ENCODE measurements at regions not wholly inside any gene's neighbourhood (a gene's known extent, or its start where the extent isn't known, plus 50 kb on each side); places are given as distances from the start of the nearest gene placed in this dataset.
"Not testable (repeated sequence)": the region's sequence is repeated elsewhere in the genome, so short reads cannot be mapped to it uniquely, and the experiment has no call there.

DNA sequence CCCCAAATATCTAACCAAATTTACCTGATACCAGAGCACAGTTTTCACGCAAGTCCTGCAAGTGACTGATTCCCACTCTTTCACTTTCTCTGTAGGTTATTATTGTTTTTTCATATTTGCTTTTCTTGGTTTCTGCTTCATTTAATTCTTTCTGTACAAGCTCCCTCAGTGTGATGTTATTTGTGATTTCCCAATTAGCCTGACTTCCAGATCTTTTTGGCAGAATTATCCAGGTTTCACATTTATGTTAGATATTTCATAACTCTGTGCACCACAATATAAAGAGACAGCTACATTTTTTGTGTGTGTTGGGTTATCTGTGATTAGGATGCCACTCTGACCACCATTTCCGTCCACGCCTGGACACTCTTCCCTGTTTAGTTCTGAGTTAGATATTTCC lies 381.5 kb upstream of the CNTNAP2 start:
- intact Hi-C loops (cut with micrococcal nuclease), result no loop called here
- H3K4me1 Mint-ChIP-seq (ENCODE audit: low read depth), result no peaks in the 10 kb centered on the region
- H3K36me3 Mint-ChIP-seq (ENCODE audit: low read depth), result no peaks in the 10 kb centered on the region
- no peak overlapping the region for H3K27ac Mint-ChIP-seq
- DNase-seq (ENCODE audit: low spot score), result no peak
- no peaks in the 10 kb centered on the region for H3K9me3 Mint-ChIP-seq
- H3K27me3 Mint-ChIP-seq (ENCODE audit: insufficient read depth), result no peaks in the 10 kb centered on the region
- no peak overlapping the region for H3K4me3 Mint-ChIP-seq

DNA sequence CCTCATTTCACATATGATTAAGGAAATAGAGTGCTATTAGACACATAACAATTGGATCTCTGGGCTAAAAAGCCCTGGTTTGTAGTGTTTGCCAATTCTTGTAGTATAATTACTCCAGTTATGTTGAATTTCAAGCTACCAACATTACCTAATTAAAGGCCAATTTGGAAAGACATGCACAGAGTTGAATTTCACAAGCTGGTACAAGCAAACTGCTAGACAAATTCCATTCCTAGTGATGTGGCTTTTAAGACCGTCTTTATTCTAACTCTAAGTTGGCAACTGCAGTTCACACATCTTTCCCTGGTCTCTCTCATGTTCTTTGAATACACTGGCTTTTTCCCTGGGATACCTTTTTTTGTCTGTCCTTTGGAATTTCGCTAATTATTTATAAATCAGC lies 384.1 kb upstream of the CNTNAP2 start:
- no peak for DNase-seq (ENCODE audit: low spot score)
- no peak overlapping the region for H3K27ac Mint-ChIP-seq
- no peaks in the 10 kb centered on the region for H3K4me1 Mint-ChIP-seq (ENCODE audit: low read depth)
- no peaks in the 10 kb centered on the region for H3K27me3 Mint-ChIP-seq (ENCODE audit: insufficient read depth)
- no peak overlapping the region for H3K4me3 Mint-ChIP-seq
- no peaks in the 10 kb centered on the region for H3K9me3 Mint-ChIP-seq
- intact Hi-C loops (cut with micrococcal nuclease), result no loop called here
- no peaks in the 10 kb centered on the region for H3K36me3 Mint-ChIP-seq (ENCODE audit: low read depth)

DNA sequence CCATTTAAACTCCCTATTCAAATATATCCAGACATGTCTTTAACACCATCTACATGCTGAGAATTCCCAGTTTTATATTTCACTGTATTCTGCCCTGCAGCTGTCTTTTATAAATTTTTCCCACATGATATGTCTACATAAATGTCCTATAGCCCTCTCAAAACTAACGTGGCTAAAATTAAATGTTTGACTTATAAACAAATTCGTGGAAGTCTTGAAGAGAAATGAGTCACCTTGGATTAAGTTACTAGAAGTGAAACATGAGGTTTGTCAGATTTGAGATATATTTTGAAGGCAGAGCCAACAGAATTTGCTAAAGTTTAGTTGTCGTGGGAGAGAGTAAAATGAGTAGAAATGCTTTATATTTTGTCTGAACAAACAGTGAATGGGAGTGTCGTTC lies 386.9 kb upstream of the CNTNAP2 start:
- no peaks in the 10 kb centered on the region for H3K27me3 Mint-ChIP-seq (ENCODE audit: insufficient read depth)
- no peak for DNase-seq (ENCODE audit: low spot score)
- H3K4me3 Mint-ChIP-seq, result no peak overlapping the region
- H3K4me1 Mint-ChIP-seq (ENCODE audit: low read depth), result no peaks in the 10 kb centered on the region
- no peaks in the 10 kb centered on the region for H3K9me3 Mint-ChIP-seq
- no peak overlapping the region for H3K27ac Mint-ChIP-seq
- intact Hi-C loops (cut with micrococcal nuclease), result no loop called here
- no peaks in the 10 kb centered on the region for H3K36me3 Mint-ChIP-seq (ENCODE audit: low read depth)

DNA sequence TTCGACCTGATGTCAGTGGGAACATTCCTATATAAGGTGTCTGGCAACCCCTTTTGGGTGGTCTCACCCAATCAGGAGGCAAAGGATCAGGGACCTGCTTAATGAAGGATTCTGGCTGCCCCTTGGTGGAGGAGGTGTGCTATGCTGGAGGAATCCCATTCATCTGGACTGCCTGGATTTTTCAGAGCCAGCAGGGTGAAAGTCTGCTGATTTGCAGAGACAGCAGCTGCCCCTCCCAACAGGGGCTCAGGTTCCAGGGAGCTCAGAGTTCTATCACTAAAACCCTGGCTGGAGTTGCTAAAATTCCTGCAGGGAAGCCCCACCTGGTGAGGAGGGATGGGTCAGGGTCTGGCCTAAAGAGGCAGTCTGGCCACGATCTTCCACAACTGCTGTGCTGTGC lies 398.5 kb upstream of the CNTNAP2 start:
- no peak for DNase-seq (ENCODE audit: low spot score)
- peaks cover 10% of the 10 kb centered on the region for H3K9me3 Mint-ChIP-seq
- intact Hi-C loops (cut with micrococcal nuclease), result no loop called here
- no peak overlapping the region for H3K27ac Mint-ChIP-seq
- H3K36me3 Mint-ChIP-seq (ENCODE audit: low read depth), result no peaks in the 10 kb centered on the region
- H3K27me3 Mint-ChIP-seq (ENCODE audit: insufficient read depth), result no peaks in the 10 kb centered on the region
- H3K4me3 Mint-ChIP-seq, result no peak overlapping the region
- no peaks in the 10 kb centered on the region for H3K4me1 Mint-ChIP-seq (ENCODE audit: low read depth)

DNA sequence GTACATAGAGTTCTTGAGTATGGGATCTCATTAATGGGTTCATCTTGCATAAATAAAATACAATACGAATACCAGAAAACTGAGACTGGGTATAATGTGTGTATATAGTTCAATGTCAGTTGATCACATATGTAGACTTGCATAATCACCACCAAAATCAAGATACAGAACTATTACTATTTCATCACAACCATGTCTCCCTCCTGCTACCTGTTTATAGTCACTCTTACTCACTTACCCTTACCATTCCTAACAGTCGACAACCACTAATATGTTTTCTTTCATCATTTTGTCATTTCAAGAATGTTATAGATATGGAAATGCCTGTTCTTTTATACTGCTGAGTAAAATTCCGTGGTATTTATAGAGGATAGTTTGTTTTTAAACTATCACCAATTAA lies 416.1 kb upstream of the CNTNAP2 start:
- Mint-ChIP-seq H3K4me3 (no peak overlapping the region), H3K27me3 (ENCODE audit: insufficient read depth) (no peaks in the 10 kb centered on the region), H3K27ac (no peak overlapping the region), H3K4me1 (ENCODE audit: low read depth) (no peaks in the 10 kb centered on the region), H3K9me3 (peaks cover 14% of the 10 kb centered on the region), H3K36me3 (ENCODE audit: low read depth) (no peaks in the 10 kb centered on the region)
- no peak for DNase-seq (ENCODE audit: low spot score)
- intact Hi-C loops (cut with micrococcal nuclease), result no loop called here

DNA sequence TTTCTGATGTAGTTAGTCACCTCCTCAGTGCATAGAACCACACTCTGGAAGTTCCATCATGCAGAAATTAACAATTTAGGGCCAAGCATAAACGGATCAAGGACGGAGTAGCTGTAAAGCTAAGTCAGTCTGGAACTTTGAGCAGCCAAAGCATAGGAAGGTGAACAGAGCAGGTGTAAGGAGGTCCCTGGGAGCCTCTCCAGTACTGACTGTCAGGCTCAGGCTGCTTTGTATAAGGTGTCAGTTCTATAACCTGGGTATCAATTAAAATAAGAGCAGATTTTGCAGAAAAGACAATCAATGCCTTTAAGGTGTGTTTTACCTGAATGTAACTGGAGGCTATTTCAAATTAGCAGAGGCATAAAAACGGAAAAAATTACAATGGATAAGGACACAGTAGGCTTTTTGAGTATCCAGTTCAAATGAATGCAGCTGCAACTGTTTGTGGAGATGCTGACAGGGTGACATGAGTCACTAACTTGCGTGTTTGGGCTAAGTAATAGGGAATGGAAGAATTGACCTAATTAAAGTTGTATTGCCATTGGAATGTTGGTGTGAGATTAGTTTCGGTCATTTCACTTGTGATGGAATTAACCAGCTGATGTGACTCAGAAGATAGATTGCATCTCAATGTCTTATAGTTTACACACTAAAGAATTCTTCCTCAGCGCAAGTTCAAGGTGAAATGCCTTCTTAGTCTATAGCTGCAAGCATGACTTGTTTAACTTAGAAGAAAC lies 417.9 kb upstream of the CNTNAP2 start:
- H3K27ac Mint-ChIP-seq, result no peak overlapping the region
- H3K4me1 Mint-ChIP-seq (ENCODE audit: low read depth), result no peaks in the 10 kb centered on the region
- intact Hi-C loops (cut with micrococcal nuclease), result no loop called here

DNA sequence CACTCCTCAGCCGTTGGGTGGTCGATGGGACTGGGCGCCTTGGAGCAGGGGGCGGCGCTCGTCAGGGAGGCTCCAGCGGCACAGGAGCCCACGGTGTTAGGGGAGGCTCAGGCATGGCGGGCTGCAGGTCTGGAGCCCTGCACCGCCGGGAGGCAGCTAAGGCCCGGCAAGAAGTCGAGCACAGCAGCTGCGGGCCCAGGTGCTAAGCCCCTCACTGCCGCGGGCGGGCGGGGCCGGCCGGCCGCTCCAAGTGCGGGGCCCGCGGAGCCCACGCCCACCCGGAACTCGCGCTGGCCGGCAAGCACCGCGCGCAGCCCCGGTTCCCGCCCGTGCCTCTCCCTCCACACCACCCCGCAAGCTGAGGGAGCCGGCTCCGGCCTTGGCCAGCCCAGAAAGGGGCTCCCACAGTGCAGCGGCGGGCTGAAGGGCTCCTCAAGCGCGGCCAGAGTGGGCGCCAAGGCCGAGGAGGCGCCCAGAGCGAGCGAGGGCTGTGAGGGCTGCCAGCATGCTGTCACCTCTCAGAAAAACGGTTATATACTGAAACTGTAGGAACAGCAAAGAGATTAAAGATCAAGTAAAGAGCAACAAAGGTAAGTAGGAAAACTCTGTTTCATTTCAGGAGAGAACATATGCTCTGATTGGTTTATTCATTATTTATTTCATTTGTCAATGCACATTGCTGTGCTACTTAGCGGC lies 419.0 kb upstream of the CNTNAP2 start:
- intact Hi-C loops (cut with micrococcal nuclease); H3K36me3 Mint-ChIP-seq (ENCODE audit: low read depth); H3K4me1 Mint-ChIP-seq (ENCODE audit: low read depth); H3K27me3 Mint-ChIP-seq (ENCODE audit: insufficient read depth); DNase-seq (ENCODE audit: low spot score); H3K4me3 Mint-ChIP-seq; H3K27ac Mint-ChIP-seq: not testable (repeated sequence)
- H3K9me3 Mint-ChIP-seq, result peaks cover 14% of the 10 kb centered on the region

More for the DNA sequence above, 417.9 kb upstream of the CNTNAP2 start:
- Mint-ChIP-seq H3K4me3 (no peak overlapping the region), H3K9me3 (peaks cover 14% of the 10 kb centered on the region), H3K36me3 (ENCODE audit: low read depth) (no peaks in the 10 kb centered on the region), H3K27me3 (ENCODE audit: insufficient read depth) (no peaks in the 10 kb centered on the region)
- no peak for DNase-seq (ENCODE audit: low spot score)

DNA sequence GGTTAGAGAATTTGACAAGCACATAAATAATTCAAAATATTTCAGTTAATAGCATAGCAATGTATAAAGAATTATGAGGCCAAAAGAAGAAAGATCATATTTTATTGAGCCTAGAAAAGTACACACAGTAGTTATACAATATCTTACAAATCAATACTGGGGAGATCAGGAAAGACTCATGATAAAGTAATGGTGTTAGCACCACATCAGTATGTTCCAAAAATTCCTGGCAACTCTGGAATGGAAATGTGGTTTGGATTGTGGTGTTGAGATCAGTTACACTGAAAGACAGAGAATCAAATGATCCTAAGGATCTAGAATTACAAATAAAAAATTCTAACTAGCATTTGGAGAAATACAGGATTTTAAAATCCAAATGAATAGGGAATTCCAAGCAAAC lies 420.5 kb upstream of the CNTNAP2 start:
- Mint-ChIP-seq H3K9me3 (peaks cover 14% of the 10 kb centered on the region), H3K36me3 (ENCODE audit: low read depth) (no peaks in the 10 kb centered on the region), H3K27me3 (ENCODE audit: insufficient read depth) (no peaks in the 10 kb centered on the region), H3K4me3 (no peak overlapping the region), H3K4me1 (ENCODE audit: low read depth) (no peaks in the 10 kb centered on the region), H3K27ac (no peak overlapping the region)
- DNase-seq (ENCODE audit: low spot score), result no peak
- intact Hi-C loops (cut with micrococcal nuclease), result no loop called here

DNA sequence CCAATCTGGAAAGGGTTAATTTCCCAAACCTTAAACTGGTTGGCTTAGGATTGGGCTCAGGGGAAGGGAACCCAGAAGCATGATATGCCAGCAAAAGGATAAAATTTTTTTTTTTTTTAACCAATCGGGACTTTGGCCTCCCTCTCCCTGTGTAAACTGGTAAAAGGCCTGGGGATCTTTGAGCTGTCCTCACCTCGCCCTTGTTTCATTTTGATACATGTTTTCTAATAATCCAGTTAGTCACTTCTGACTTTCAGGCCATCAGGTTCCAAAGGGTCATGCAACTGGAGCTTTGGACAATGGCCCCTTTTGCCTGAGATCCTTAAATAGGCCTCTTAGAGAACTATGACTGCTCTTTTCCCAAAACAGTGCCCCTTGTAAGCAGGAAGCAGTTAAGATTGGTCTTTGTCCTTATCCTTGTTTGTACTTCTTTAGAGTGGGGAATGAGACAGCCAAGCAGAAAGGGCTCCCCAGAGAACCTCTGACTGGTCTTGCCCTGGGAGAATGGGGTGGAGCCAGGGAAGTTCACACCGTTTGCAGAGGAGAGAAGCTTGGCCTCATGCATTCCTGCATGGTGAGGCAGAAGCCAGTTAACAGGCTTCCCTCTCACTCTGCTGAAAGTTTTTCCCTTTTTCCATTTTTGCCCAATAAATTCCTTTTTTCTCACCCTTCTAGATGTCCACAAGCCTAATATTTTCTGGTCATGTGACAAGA lies 424.2 kb upstream of the CNTNAP2 start:
- Mint-ChIP-seq H3K4me1 (ENCODE audit: low read depth) (no peaks in the 10 kb centered on the region), H3K36me3 (ENCODE audit: low read depth) (no peaks in the 10 kb centered on the region), H3K4me3 (no peak overlapping the region)

DNA sequence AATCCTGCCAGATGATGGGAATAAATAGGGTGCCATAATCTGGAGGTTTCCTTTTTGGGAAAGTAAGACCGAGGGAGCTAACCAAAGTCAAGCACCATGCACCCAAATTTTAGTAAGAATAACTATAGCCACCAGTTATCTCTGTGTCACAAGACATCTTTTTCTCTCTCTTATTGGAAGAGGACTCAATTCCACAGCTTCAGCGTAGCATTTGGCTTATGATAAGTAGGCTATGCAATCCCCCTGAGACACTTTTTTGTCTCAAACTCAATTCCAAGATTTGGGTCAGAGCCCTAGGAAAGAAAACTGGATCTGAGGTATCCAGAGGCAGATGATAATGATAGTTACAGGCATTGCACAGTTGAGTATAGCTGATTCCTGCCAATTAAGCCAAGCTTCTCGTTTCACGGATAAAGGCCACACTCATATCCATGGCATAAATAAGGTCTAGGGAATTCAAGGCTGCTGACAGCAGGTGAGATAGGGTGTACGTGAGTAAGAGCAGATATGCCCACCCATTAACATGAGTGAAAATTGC lies 425.2 kb upstream of the CNTNAP2 start:
- H3K9me3 Mint-ChIP-seq, result peaks cover 13% of the 10 kb centered on the region
- H3K27ac Mint-ChIP-seq, result no peak overlapping the region
- no peak for DNase-seq (ENCODE audit: low spot score)
- H3K4me1 Mint-ChIP-seq (ENCODE audit: low read depth), result no peaks in the 10 kb centered on the region
- H3K36me3 Mint-ChIP-seq (ENCODE audit: low read depth), result no peaks in the 10 kb centered on the region
- H3K4me3 Mint-ChIP-seq, result no peak overlapping the region
- H3K27me3 Mint-ChIP-seq (ENCODE audit: insufficient read depth), result no peaks in the 10 kb centered on the region
- intact Hi-C loops (cut with micrococcal nuclease), result no loop called here

More for the DNA sequence above, 424.2 kb upstream of the CNTNAP2 start:
- intact Hi-C loops (cut with micrococcal nuclease), result no loop called here
- Mint-ChIP-seq H3K27ac (no peak overlapping the region), H3K27me3 (ENCODE audit: insufficient read depth) (no peaks in the 10 kb centered on the region), H3K9me3 (peaks cover 16% of the 10 kb centered on the region)
- no peak for DNase-seq (ENCODE audit: low spot score)

DNA sequence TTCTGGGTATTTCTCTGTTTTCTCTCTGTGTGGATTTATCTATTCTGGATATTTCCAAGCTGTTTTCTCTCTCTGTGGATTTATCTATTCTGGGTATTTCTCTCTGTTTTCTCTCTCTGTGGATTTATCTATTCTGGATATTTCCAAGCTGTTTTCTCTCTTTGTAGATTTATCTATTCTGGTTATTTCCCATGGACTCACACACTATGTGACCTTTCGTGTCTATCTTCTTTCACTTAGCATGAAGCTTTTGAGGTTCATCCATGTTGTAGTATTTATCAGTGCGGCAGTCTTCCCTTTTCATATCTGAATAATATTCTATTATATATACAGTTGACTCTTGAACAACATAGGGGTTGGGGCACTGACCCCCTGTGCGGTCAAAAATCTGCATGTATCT lies 435.0 kb upstream of the CNTNAP2 start:
- intact Hi-C loops (cut with micrococcal nuclease), result no loop called here
- no peaks in the 10 kb centered on the region for H3K27me3 Mint-ChIP-seq (ENCODE audit: insufficient read depth)
- H3K27ac Mint-ChIP-seq, result no peak overlapping the region
- no peak for DNase-seq (ENCODE audit: low spot score)
- no peak overlapping the region for H3K4me3 Mint-ChIP-seq
- H3K36me3 Mint-ChIP-seq (ENCODE audit: low read depth), result no peaks in the 10 kb centered on the region
- no peaks in the 10 kb centered on the region for H3K4me1 Mint-ChIP-seq (ENCODE audit: low read depth)
- no peaks in the 10 kb centered on the region for H3K9me3 Mint-ChIP-seq

DNA sequence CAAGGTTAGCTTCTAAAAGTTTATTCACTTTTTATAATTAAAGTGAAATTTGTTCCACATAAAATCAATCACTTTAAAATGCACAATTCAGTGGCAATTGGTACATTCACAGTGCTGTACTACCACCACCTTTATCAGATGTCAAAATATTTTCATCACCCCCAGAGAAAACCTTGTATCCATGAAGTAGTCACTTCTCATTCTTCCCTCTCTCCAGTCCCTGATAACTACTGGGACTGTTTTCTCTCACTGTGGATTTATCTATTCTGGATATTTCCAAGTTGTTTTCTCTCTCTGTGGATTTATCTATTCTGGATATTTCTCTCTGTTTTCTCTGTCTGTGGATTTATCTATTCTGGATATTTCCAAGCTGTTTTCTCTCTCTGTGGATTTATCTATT lies 435.4 kb upstream of the CNTNAP2 start:
- Mint-ChIP-seq H3K27me3 (ENCODE audit: insufficient read depth) (no peaks in the 10 kb centered on the region), H3K9me3 (no peaks in the 10 kb centered on the region), H3K36me3 (ENCODE audit: low read depth) (no peaks in the 10 kb centered on the region), H3K27ac (no peak overlapping the region), H3K4me3 (no peak overlapping the region), H3K4me1 (ENCODE audit: low read depth) (no peaks in the 10 kb centered on the region)
- intact Hi-C loops (cut with micrococcal nuclease), result no loop called here
- DNase-seq (ENCODE audit: low spot score), result no peak

All from activated T-helper 1 cell treated with anti-CD3 and anti-CD28 coated beads, Interleukin-12 subunit alpha, Interleukin-12 subunit beta, Interleukin-2, Interleukin-4 antibody, amounts not matched to agents 30 ng/mL and 10 ng/mL and 1 ng/mL, durations not matched to agents 14 hours and 24 hours and 36 hours (primary cell).